HG03066 (cell line): ENCODE measurements at regions not wholly inside any gene's neighbourhood (a gene's known extent, or its start where the extent isn't known, plus 50 kb on each side); places are given as distances from the start of the nearest gene placed in this dataset.
A peak's percentile ranks its signal among the peaks of the same experiment; 100 is the strongest.
"Not testable (repeated sequence)": the region's sequence is repeated elsewhere in the genome, so short reads cannot be mapped to it uniquely, and the experiment has no call there.

Source experiments
- ATAC-seq: cut with Tn5 transposase; IDR thresholded peaks from one replicate; pipeline ENCODE4 v1.9.1; 2021; ENCODE audit warnings: low read depth; ENCODE audit not compliant: unreplicated experiment

GRCh38 chr4:153098427-153098826 lies 105.8 kb upstream of the TRIM2 start:
- no peak for ATAC-seq

GRCh38 chr4:153099391-153100140 lies 104.7 kb upstream of the TRIM2 start:
- ATAC-seq, result no peak

GRCh38 chr4:153106736-153107135 lies 97.5 kb upstream of the TRIM2 start:
- not testable (repeated sequence) for ATAC-seq

- no peak for ATAC-seq
These were observed 97.0 kb upstream of the TRIM2 start for GRCh38 chr4:153107246-153107645.

GRCh38 chr4:153109296-153109849 lies 94.9 kb upstream of the TRIM2 start:
- no peak for ATAC-seq

- ATAC-seq, result no peak
These were observed 93.5 kb upstream of the TRIM2 start for GRCh38 chr4:153110739-153111138.

GRCh38 chr4:153111426-153112040 lies 92.7 kb upstream of the TRIM2 start:
- ATAC-seq, result no peak

- no peak for ATAC-seq
These were observed 92.2 kb upstream of the TRIM2 start for GRCh38 chr4:153112041-153112441.

GRCh38 chr4:153113061-153113837 lies 91.0 kb upstream of the TRIM2 start:
- ATAC-seq, result no peak

GRCh38 chr4:153113838-153114105 lies 90.5 kb upstream of the TRIM2 start:
- no peak for ATAC-seq

GRCh38 chr4:153114771-153115321 lies 89.4 kb upstream of the TRIM2 start:
- no peak for ATAC-seq

GRCh38 chr4:153115322-153116290 lies 88.6 kb upstream of the TRIM2 start:
- ATAC-seq, result peak; percentile 86

- no peak for ATAC-seq
These were observed 88.0 kb upstream of the TRIM2 start for GRCh38 chr4:153116291-153116680.

GRCh38 chr4:153116801-153117200 lies 87.4 kb upstream of the TRIM2 start:
- ATAC-seq, result no peak

GRCh38 chr4:153117554-153117953 lies 86.7 kb upstream of the TRIM2 start:
- no peak for ATAC-seq

GRCh38 chr4:153119626-153120025 lies 84.6 kb upstream of the TRIM2 start:
- ATAC-seq, result no peak

- ATAC-seq, result no peak
These were observed 84.0 kb upstream of the TRIM2 start for GRCh38 chr4:153120235-153120634.

GRCh38 chr4:153122855-153123254 lies 81.4 kb upstream of the TRIM2 start:
- ATAC-seq, result no peak

GRCh38 chr4:153126137-153126536 lies 78.1 kb upstream of the TRIM2 start:
- no peak for ATAC-seq
